HL-60 (cell line): ENCODE measurements at regions not wholly inside any gene's neighbourhood (a gene's known extent, or its start where the extent isn't known, plus 50 kb on each side); places are given as distances from the start of the nearest gene placed in this dataset.

Source experiments
- DNase-seq, 2 experiments: peaks; one replicate each; pipeline ENCODE4 v3.0.0-alpha.2; 2010 to 2020; ENCODE audit warnings: low read depth in 1 of 2, low spot score in 1 of 2
- H3K27ac ChIP-seq: fragments of 250-450 bp; sonication (Bioruptor Pico); replicated peaks from 2 replicates; pipeline ENCODE4 v1.5.1; 2020; ENCODE audit warnings: mild to moderate bottlenecking, moderate library complexity
- H3K27me3 ChIP-seq: fragments of 250-450 bp; sonication (Bioruptor Pico); 2 replicates; pipeline ENCODE4 v1.5.1; 2021; ENCODE audit warnings: mild to moderate bottlenecking, moderate library complexity; ENCODE audit not compliant: insufficient read depth, poor library complexity, severe bottlenecking
- H3K4me3 ChIP-seq: replicated peaks from 2 replicates; pipeline ENCODE4 v1.5.1; 2011; ENCODE audit warnings: mild to moderate bottlenecking, control low read depth, low read length; ENCODE audit not compliant: insufficient read depth
- CTCF ChIP-seq: IDR thresholded peaks from one replicate; pipeline ENCODE4 v1.5.1; 2011; ENCODE audit warnings: low read length, control low read depth, inconsistent platforms; ENCODE audit not compliant: insufficient read depth
- GABPA ChIP-seq: IDR thresholded peaks from 2 replicates; pipeline ENCODE4 v1.6.1; 2012; ENCODE audit warnings: low read depth
- POLR2AphosphoS5 ChIP-seq: IDR thresholded peaks from 2 replicates; pipeline ENCODE4 v1.6.1; 2012; ENCODE audit warnings: low read depth
- REST ChIP-seq: IDR thresholded peaks from 2 replicates; pipeline ENCODE4 v1.6.1; 2012; ENCODE audit warnings: low read depth; ENCODE audit not compliant: insufficient replicate concordance
- SPI1 ChIP-seq: IDR thresholded peaks from 2 replicates; pipeline ENCODE4 v1.6.1; 2012; ENCODE audit warnings: low read depth, mild to moderate bottlenecking, borderline replicate concordance

- H3K4me3 ChIP-seq, result no peak overlapping the region
- DNase-seq, result no peak
- TF ChIP-seq SPI1 (no peak), CTCF (no peak), REST (no peak), GABPA (no peak), POLR2AphosphoS5 (no peak)
- H3K27me3 ChIP-seq, result no peaks in the 10 kb centered on the region
- H3K27ac ChIP-seq, result no peak overlapping the region
These were observed 181.4 kb downstream of the DKK2 start for GRCh38 chr4:106854569-106855351.

- H3K27ac ChIP-seq, result no peak overlapping the region
- no peaks in the 10 kb centered on the region for H3K27me3 ChIP-seq
- DNase-seq, result no peak
- no peak overlapping the region for H3K4me3 ChIP-seq
- no peak for TF ChIP-seq REST
- TF ChIP-seq SPI1, result peak; percentile 14; the same call in 1 of the 2 replicates
These were observed 183.7 kb downstream of the DKK2 start for GRCh38 chr4:106852426-106852825.

- Histone ChIP-seq H3K27me3 (no peaks in the 10 kb centered on the region), H3K4me3 (no peak overlapping the region), H3K27ac (no peak overlapping the region)
- DNase-seq, result no peak
- TF ChIP-seq REST (no peak), SPI1 (no peak), POLR2AphosphoS5 (no peak), CTCF (no peak), GABPA (no peak)
These were observed 184.4 kb downstream of the DKK2 start for GRCh38 chr4:106851726-106852125.
